ENCODE measurements at regions not wholly inside any gene's neighbourhood (a gene's known extent, or its start where the extent isn't known, plus 50 kb on each side); places are given as distances from the start of the nearest gene placed in this dataset.

GRCh38 chr12:70069221-70070105 is 173.8 kb upstream of the CNOT2 start:
- TF ChIP-seq GATA2 (IDR thresholded peaks at IDR 0.05; ENCODE audit: low read depth, low read length): no peak
- TF ChIP-seq GATA3 (IDR thresholded peaks at IDR 0.05; ENCODE audit: low read depth, low read length): no peak

Measured in SH-SY5Y (cell line).